Right atrium auricular region (tissue), 2 donors: ENCODE measurements at regions not wholly inside any gene's neighbourhood (a gene's known extent, or its start where the extent isn't known, plus 50 kb on each side); places are given as distances from the start of the nearest gene placed in this dataset.

ENCODE experiments used
- DNase-seq: peaks from one replicate; pipeline ENCODE4 v3.0.0-alpha.2; 2019; ENCODE audit warnings: low spot score
- H3K27ac ChIP-seq, 2 donors: fragments of 200-600 bp; sonication (generic); 1 replicate in 1 of 2; 2 replicates in 1 of 2; pipeline ENCODE4 v1.5.1; 2016 to 2019
- H3K27me3 ChIP-seq, 2 donors: fragments of 200-600 bp; sonication (generic); one replicate each; pipeline versions ENCODE4 v1.5.1 to v1.6.0; 2017 to 2019
- H3K36me3 ChIP-seq: fragments of 200-600 bp; sonication (generic); one replicate; pipeline ENCODE4 v1.5.1; 2016
- H3K4me1 ChIP-seq, 2 donors: fragments of 200-600 bp; sonication (generic); one replicate each; pipeline versions ENCODE4 v1.5.1 to v1.6.0; 2017 to 2019
- H3K4me3 ChIP-seq, 2 donors: fragments of 200-600 bp; sonication (generic); 1 replicate in 1 of 2; 2 replicates in 1 of 2; pipeline ENCODE4 v1.5.1; 2017 to 2019; ENCODE audit warnings: mild to moderate bottlenecking in 1 of 2, moderate library complexity in 1 of 2
- H3K9me3 ChIP-seq, 2 donors: fragments of 200-600 bp; sonication (generic); one replicate each; pipeline ENCODE4 v1.5.1; 2019
- CTCF ChIP-seq, 2 donors: fragments of 200-600 bp; sonication (generic); IDR thresholded peaks; one replicate each; pipeline ENCODE4 v1.5.1; 2019; ENCODE audit warnings: antibody characterized with exemption in 2 of 2

- Histone ChIP-seq H3K4me1 (no peaks in the 10 kb centered on the region), H3K36me3 (no peaks in the 10 kb centered on the region), H3K9me3 (peaks cover 0 to 19% of the 10 kb centered on the region in 2 donors), H3K4me3 (no peak overlapping the region), H3K27me3 (no peaks in the 10 kb centered on the region), H3K27ac (no peak overlapping the region)
- DNase-seq: no peak
- TF ChIP-seq CTCF (IDR thresholded peaks at IDR 0.05): no peak
These were observed 50.2 kb upstream of the ROBO1 start for GRCh38 chr3:79818015-79818414.
